SH-SY5Y (cell line): ENCODE measurements at regions not wholly inside any gene's neighbourhood (a gene's known extent, or its start where the extent isn't known, plus 50 kb on each side); places are given as distances from the start of the nearest gene placed in this dataset.

Experiments
- GATA2 ChIP-seq: IDR thresholded peaks from 2 replicates; pipeline ENCODE4 v1.6.1; 2011; ENCODE audit warnings: mild to moderate bottlenecking, low read depth, low read length
- GATA3 ChIP-seq: IDR thresholded peaks from 2 replicates; pipeline ENCODE4 v1.6.1; 2011; ENCODE audit warnings: low read depth, mild to moderate bottlenecking, low read length, moderate library complexity

DNA sequence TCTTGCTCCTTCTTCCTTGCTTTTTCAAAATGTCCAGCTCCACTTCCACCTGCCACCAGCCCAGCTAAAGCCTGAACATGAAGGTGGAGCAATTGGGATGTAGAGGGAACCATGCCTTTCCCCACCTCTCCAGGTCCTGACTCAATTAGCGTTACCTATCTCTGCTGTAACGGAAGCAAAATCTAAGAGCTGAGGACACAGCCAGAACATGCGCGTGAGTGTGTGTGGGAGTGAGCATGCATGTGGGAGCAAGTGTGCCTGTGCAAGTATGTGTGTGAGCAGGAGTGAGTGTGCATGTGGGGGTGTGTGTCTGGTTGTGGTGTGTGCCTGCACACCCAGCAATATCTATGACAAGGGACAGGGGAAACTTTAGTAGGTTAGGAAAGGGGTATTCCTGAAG is 364.5 kb downstream of the MID1IP1 start:
- TF ChIP-seq GATA2 (no peak), GATA3 (no peak)
